ENCODE measurements at regions not wholly inside any gene's neighbourhood (a gene's known extent, or its start where the extent isn't known, plus 50 kb on each side); places are given as distances from the start of the nearest gene placed in this dataset.

- Histone ChIP-seq H3K79me2 (ENCODE audit: insufficient read depth, low read length) (no peaks in the 10 kb centered on the region), H2AFZ (ENCODE audit: low read length) (no peak overlapping the region), H3K4me1 (ENCODE audit: insufficient read depth, low read length) (no peaks in the 10 kb centered on the region), H3K4me2 (ENCODE audit: low read depth, low read length) (no peak overlapping the region), H3K9ac (ENCODE audit: insufficient read depth, low read depth, low read length) (no peak overlapping the region), H3K4me3 (replicated peaks in 1 of 3; ENCODE audit: insufficient read depth in 1 of 3, low read depth in 2 of 3, low read length in 3 of 3) (no peak overlapping the region), H3K9me3 (ENCODE audit: low read length) (no peaks in the 10 kb centered on the region), H3K27me3 (ENCODE audit: control insufficient read depth in 1 of 2, insufficient read depth in 2 of 2, low read length in 2 of 2) (peaks cover 0 to 7% of the 10 kb centered on the region in 2 experiments; a peak in 4 of 5 replicates), H4K20me1 (ENCODE audit: insufficient read depth, low read length) (no peaks in the 10 kb centered on the region), H3K36me3 (replicated peaks in 1 of 2; ENCODE audit: control insufficient read depth in 1 of 2, insufficient read depth in 2 of 2, low read length in 2 of 2) (no peaks in the 10 kb centered on the region), H3K27ac (ENCODE audit: extremely low read length, insufficient read depth, low read length) (no peak overlapping the region)
- WGBS (ENCODE audit: low lambda C conversion rate) = 11% methylated on average over 4 of the region's 7 CpGs
- in situ Hi-C loops (cut with HindIII; ENCODE audit: extremely low pct_ligation_motif_present, low pct_unique_long_range_greater_than_20kb) (no loop called here), intact Hi-C loops (cut with micrococcal nuclease; ENCODE audit: unreplicated experiment) (no loop called here)
- DNase-seq (ENCODE audit: low spot score) = no peak
- ChIA-PET CTCF (ENCODE audit: low intra/inter-chr PET ratio, low total read pairs) (no interaction called here), POLR2A (no interaction called here)
- FAIRE-seq = no peak
- BruUV-seq (replicated peaks) = no TSS peak
- ATAC-seq = no peak
- TF ChIP-seq ZNF776 (CRISPR knock-in tag; IDR thresholded peaks at IDR 0.05) = no peak
- no peak for TF ChIP-seq XBP1 (CRISPR knock-in tag; IDR thresholded peaks at IDR 0.05)
- TF ChIP-seq KDM4B (CRISPR knock-in tag; IDR thresholded peaks at IDR 0.05) = no peak
- no peak for TF ChIP-seq FOXO1 (CRISPR knock-in tag; IDR thresholded peaks at IDR 0.05)
- no peak for TF ChIP-seq PAF1 (CRISPR knock-in tag; IDR thresholded peaks at IDR 0.05)
- no peak for TF ChIP-seq ZNF709 (CRISPR knock-in tag; IDR thresholded peaks at IDR 0.05)
- no peak for TF ChIP-seq IRF2 (CRISPR knock-in tag; IDR thresholded peaks at IDR 0.05)
- TF ChIP-seq, protein P1, sequence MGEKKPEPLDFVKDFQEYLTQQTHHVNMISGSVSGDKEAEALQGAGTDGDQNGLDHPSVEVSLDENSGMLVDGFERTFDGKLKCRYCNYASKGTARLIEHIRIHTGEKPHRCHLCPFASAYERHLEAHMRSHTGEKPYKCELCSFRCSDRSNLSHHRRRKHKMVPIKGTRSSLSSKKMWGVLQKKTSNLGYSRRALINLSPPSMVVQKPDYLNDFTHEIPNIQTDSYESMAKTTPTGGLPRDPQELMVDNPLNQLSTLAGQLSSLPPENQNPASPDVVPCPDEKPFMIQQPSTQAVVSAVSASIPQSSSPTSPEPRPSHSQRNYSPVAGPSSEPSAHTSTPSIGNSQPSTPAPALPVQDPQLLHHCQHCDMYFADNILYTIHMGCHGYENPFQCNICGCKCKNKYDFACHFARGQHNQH (CRISPR knock-in tag; IDR thresholded peaks at IDR 0.05) = no peak
- TF ChIP-seq CSRNP1 (CRISPR knock-in tag; IDR thresholded peaks at IDR 0.05) = no peak
- TF ChIP-seq DR1 (CRISPR knock-in tag; IDR thresholded peaks at IDR 0.05) = no peak
- TF ChIP-seq, protein P2, sequence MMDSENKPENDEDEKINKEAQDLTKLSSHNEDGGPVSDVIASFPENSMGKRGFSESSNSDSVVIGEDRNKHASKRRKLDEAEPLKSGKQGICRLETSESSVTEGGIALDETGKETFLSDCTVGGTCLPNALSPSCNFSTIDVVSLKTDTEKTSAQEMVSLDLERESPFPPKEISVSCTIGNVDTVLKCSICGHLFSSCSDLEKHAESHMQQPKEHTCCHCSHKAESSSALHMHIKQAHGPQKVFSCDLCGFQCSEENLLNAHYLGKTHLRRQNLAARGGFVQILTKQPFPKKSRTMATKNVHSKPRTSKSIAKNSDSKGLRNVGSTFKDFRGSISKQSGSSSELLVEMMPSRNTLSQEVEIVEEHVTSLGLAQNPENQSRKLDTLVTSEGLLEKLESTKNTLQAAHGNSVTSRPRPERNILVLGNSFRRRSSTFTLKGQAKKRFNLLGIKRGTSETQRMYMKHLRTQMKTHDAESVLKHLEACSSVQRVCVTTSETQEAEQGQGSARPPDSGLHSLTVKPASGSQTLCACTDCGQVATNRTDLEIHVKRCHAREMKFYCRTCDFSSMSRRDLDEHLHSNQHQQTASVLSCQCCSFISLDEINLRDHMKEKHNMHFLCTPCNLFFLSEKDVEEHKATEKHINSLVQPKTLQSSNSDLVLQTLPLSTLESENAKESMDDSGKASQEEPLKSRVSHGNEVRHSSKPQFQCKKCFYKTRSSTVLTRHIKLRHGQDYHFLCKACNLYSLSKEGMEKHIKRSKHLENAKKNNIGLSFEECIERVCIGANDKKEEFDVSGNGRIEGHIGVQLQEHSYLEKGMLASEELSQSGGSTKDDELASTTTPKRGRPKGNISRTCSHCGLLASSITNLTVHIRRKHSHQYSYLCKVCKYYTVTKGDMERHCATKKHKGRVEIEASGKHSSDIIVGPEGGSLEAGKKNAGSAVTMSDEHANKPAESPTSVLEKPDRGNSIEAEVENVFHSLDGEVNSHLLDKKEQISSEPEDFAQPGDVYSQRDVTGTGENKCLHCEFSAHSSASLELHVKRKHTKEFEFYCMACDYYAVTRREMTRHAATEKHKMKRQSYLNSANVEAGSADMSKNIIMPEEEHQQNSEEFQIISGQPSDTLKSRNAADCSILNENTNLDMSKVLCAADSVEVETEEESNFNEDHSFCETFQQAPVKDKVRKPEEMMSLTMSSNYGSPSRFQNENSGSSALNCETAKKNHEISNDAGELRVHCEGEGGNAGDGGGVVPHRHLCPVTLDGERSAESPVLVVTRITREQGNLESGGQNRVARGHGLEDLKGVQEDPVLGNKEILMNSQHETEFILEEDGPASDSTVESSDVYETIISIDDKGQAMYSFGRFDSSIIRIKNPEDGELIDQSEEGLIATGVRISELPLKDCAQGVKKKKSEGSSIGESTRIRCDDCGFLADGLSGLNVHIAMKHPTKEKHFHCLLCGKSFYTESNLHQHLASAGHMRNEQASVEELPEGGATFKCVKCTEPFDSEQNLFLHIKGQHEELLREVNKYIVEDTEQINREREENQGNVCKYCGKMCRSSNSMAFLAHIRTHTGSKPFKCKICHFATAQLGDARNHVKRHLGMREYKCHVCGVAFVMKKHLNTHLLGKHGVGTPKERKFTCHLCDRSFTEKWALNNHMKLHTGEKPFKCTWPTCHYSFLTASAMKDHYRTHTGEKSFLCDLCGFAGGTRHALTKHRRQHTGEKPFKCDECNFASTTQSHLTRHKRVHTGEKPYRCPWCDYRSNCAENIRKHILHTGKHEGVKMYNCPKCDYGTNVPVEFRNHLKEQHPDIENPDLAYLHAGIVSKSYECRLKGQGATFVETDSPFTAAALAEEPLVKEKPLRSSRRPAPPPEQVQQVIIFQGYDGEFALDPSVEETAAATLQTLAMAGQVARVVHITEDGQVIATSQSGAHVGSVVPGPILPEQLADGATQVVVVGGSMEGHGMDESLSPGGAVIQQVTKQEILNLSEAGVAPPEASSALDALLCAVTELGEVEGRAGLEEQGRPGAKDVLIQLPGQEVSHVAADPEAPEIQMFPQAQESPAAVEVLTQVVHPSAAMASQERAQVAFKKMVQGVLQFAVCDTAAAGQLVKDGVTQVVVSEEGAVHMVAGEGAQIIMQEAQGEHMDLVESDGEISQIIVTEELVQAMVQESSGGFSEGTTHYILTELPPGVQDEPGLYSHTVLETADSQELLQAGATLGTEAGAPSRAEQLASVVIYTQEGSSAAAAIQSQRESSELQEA (CRISPR knock-in tag; IDR thresholded peaks at IDR 0.05; ENCODE audit: not compliant biosample characterization) = no peak
- no peak for TF ChIP-seq HES4 (CRISPR knock-in tag; IDR thresholded peaks at IDR 0.05; ENCODE audit: borderline replicate concordance)
Measured at GRCh38 chr2:216787851-216788540, 71.9 kb downstream of the TNP1 start.

Measured in HepG2 (cell line).